Inflammatory macrophage treated with lipopolysaccharide for 1 hour (primary cell): ENCODE measurements at regions not wholly inside any gene's neighbourhood (a gene's known extent, or its start where the extent isn't known, plus 50 kb on each side); places are given as distances from the start of the nearest gene placed in this dataset.

Experiments
- DNase-seq, 2 donors: peaks; one replicate each; pipeline ENCODE4 v3.0.0-alpha.2; 2020 to 2022

- DNase-seq: no peak
These were observed 280.9 kb downstream of the HRH4 start for GRCh38 chr18:24741321-24741720.

GRCh38 chr18:24741965-24742724 is 281.7 kb downstream of the HRH4 start:
- DNase-seq: no peak

GRCh38 chr18:24754583-24755253 is 294.3 kb downstream of the HRH4 start:
- no peak for DNase-seq

- no peak for DNase-seq
These were observed 295.9 kb downstream of the HRH4 start for GRCh38 chr18:24756385-24756784.

GRCh38 chr18:24757134-24757533 is 296.7 kb downstream of the HRH4 start:
- DNase-seq: no peak

- no peak for DNase-seq
These were observed 301.3 kb downstream of the HRH4 start for GRCh38 chr18:24761765-24762164.

- DNase-seq: no peak
These were observed 302.1 kb downstream of the HRH4 start for GRCh38 chr18:24762511-24762910.

- DNase-seq: no peak
These were observed 303.5 kb downstream of the HRH4 start for GRCh38 chr18:24763765-24764513.

- no peak for DNase-seq
These were observed 304.3 kb downstream of the HRH4 start for GRCh38 chr18:24764766-24765165.

- DNase-seq: no peak
These were observed 305.9 kb downstream of the HRH4 start for GRCh38 chr18:24766376-24766775.

GRCh38 chr18:24770311-24771024 is 310.0 kb downstream of the HRH4 start:
- no peak for DNase-seq

GRCh38 chr18:24771300-24771699 is 310.9 kb downstream of the HRH4 start:
- DNase-seq: no peak

- no peak for DNase-seq
These were observed 312.7 kb downstream of the HRH4 start for GRCh38 chr18:24773101-24773500.

- no peak for DNase-seq
These were observed 315.6 kb downstream of the HRH4 start for GRCh38 chr18:24776019-24776418.

- no peak for DNase-seq
These were observed 318.5 kb downstream of the HRH4 start for GRCh38 chr18:24778810-24779418.

- no peak for DNase-seq
These were observed 322.1 kb downstream of the HRH4 start for GRCh38 chr18:24782566-24782965.

- no peak for DNase-seq
These were observed 324.6 kb downstream of the HRH4 start for GRCh38 chr18:24785019-24785418.

GRCh38 chr18:24786027-24786426 is 325.6 kb downstream of the HRH4 start:
- no peak for DNase-seq

- no peak for DNase-seq
These were observed 329.9 kb downstream of the HRH4 start for GRCh38 chr18:24790347-24790746.

- DNase-seq: no peak
These were observed 331.5 kb downstream of the HRH4 start for GRCh38 chr18:24791751-24792545.

- no peak for DNase-seq
These were observed 333.3 kb downstream of the HRH4 start for GRCh38 chr18:24793742-24794141.

GRCh38 chr18:24795129-24795528 is 334.7 kb downstream of the HRH4 start:
- no peak for DNase-seq
